Hippocampal formation (tissue), 2 donors: ENCODE measurements at regions not wholly inside any gene's neighbourhood (a gene's known extent, or its start where the extent isn't known, plus 50 kb on each side); places are given as distances from the start of the nearest gene placed in this dataset.
"Not testable (repeated sequence)": the region's sequence is repeated elsewhere in the genome, so short reads cannot be mapped to it uniquely, and the experiment has no call there.

Experiments used
- DNase-seq, 2 donors: peaks; one replicate each; lab custom pipeline; 2025; lab: John Stamatoyannopoulos, UW

DNA sequence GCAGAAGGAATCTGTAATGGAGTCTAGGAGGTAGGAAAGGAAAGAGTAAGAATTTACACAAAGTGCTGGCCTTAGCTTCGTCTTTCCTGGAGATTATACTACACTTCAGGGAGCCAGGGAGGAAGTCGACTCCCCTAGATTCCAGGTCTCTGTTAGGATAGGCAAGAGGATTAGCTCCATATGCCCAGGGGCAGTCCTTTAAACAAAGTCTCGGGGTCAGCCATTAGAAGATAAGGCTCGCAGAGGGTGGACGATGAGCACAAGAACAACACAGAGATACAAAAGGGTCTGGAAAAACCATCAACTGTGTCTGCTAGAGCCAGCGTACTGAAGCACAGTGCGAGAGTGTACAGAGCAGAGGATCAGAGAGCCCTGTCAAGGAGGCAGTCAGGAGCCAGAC is 344.7 kb upstream of the TNC start:
- DNase-seq: no peak

DNA sequence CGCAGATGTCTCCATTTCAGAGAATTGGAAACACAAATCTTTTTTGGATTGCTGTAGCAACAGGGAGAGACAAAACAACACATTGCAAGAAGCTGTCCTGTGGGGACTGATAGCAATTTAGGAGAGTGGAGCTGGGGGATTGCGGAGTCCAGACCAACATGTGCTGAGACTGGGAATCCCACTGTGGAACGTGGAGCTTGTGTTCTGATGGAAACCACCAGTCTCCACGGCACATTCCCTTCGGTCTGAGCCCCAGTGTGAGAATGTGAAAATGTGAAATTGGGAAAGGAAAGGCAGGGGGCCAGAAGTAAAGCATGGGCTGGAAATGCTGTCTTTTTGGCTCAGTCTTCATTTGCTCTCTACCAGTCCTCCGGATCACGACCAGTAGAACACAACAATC is 348.8 kb upstream of the TNC start:
- DNase-seq: no peak

DNA sequence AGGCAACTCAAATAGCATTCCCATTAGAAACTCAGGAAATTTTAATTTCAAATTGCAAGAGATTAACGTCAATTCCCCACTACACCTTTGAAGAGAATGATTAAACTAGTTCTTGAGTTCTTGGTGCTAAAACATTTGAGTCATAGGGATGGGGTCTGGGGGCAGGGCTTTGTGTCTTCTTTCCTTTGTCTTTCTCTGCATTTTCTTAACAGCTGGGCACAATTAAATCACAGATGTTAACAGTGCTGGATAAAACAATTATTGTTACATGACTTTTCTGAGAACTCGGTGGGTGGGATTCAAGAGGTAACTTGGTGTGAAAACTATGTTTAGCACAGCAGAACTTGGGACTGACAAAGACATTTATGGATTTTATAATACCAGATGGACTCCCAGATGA is 351.9 kb upstream of the TNC start:
- no peak for DNase-seq

DNA sequence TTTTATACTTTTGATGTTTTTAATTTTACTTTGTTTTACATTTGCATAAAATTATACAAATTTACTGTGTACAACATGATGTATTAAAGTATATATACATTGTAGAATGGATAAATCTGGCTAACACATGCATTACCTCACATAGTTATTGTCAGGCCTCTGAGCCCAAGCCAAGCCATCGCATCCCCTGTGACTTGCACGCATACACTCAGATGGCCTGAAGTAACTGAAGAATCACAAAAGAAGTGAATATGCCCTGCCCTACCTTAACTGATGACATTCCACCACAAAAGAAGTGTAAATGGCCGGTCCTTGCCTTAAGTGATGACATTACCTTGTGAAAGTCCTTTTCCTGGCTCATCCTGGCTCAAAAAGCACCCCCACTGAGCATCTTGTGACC is 355.1 kb upstream of the TNC start:
- DNase-seq: not testable (repeated sequence)

DNA sequence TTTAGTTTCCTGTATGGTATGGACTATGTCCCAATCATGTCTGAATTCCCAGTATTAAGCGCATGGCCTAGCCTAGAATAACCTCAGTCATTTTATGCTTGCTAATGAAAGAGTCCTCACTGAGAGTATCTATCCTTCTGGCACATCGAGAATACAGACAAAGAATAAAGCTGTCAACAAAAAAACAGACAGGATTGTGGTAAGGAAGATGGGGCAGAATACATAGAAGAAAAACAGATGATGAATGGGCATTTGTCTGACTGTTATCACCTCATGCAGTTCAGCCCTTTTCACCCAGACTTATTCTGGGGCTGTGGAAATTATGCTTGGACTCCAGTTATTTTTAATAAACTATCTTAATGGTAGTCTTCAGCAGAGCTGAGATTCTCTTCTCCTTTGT is 363.8 kb upstream of the TNC start:
- no peak for DNase-seq

DNA sequence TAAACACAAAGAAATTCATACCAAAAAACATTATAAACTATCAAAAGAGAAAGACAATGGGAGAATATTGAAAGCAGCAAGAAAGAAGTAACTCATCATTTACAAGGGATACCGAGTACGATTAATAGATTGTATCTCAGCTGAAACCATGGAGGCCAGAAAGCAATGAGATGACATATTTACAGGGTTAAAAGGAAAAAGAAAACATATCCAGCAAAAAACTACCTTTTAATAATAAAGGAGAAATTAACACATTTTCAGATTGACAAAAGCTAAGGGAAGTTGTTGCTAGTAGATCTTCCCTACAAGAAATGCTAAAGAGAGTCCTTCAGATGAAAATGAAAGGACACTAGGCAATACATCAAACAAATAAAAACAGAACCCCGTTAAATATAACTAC is 364.8 kb upstream of the TNC start:
- DNase-seq: no peak

DNA sequence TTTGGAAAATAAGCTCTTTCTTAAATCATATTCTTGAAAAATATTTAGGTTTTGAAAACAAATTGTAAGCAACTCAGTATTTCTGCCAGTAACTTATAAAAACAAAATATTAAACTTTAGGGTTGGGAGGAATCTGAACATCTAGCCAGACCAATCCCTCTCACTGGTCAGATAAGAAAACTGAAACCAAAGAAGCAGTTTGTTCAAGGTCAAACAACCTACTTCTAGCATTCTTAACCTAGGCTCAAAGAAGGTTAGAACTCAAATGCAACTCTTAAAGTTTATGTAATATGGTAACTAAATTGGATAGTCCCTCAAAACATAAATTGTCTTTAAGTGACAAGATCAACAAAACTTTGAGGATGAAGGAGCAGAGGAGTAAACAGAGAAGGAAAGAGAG is 374.9 kb upstream of the TNC start:
- no peak for DNase-seq

DNA sequence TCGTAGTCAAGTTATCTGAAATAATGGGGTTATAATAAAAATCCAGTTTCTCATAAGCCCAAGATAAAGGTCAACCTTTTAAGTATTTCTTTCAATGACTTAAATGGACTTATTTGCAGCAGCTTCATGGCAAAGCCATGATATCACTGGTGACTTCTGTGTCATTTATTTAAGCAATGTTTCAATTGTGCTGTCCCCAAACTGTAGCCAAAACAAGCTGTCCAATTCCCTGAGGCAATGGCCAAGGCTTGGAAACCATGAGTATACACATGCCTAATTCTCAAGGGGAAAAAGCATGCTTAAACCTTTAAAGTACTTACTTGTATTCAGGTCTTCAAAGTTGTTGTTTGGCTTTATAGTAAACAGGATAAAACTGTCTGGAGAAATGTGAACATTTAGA is 376.4 kb upstream of the TNC start:
- DNase-seq: no peak

DNA sequence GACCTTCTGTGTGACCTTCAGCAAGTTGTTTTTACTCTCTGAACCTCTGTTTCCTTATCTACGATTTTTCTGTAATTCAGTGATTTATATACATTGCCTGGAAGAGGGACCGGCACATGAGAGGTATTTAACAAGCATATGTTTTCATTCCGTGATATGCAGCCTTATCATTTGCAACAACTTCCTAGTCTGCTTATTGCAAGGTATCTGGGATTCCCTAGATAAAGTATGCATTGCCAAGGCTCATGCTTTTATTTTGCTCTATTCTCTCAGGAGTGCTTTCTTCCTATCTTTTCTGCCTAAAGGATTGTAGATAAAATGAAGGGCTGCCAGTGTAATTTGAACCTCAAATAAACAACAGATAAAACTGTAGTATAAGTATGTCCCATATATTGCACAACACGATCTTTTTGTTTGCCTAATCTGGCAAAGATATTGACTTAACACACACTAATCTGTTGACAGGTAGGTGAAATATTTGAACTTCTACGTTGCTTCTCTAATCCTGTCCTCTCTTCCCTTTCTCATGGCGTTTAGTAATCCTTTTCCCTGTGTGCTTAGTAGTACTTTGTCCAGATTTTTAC is 377.2 kb upstream of the TNC start:
- DNase-seq: no peak

DNA sequence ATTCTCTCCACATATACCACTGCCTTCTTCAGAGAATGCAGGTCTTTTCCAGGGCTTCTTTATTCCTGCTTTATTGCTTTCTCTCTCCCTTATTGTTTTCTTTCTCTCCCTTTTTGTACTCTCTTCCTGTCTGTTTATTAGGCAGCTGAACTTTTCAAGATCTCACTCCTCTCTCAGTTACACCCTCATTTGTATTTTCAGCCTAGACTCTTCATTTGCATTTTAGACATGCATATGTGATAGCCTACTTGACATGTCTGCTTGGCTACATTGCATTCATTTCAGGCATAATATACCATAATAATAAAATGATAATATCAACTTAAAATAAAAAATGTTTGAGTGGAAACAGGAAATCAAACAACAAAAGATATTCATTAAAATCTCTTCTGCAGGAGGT is 377.9 kb upstream of the TNC start:
- no peak for DNase-seq

DNA sequence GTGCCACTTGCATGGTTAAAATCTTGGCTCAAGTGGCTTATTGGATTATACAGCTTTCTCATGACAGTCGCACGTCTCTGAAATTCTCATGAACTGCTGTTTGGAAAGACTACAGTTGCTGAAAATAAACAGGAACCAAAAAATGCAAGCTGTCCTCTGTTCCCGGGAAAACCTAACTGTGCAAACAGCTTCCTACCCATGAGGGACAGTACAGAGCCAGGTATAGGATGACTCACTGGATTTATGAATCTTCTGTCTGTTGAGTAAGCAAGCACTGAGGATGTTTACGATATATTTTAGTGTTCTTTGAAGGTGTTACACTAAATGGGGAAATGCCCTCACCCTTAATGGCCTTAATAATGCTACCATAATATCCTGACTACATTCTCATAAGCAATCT is 380.3 kb upstream of the TNC start:
- DNase-seq: no peak

DNA sequence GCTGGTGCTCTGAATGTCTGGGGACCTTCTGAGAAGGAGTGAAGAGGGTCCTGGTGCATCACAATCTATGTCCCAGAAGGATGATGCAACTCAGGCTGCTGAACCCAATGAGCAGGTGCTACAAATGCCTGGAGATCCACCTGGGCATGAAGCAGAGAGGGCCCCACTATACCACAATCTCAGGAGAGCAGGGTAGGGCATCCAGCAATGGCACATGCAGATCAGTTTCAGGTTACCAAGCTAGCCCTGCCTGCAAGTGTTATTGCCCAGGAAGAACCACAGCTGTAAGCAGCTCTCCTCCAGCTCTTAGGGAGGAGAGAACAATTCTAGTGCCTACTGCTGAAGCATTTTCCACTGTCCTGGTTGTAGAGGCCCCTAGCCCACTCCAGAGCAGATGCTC is 389.2 kb upstream of the TNC start:
- no peak for DNase-seq

DNA sequence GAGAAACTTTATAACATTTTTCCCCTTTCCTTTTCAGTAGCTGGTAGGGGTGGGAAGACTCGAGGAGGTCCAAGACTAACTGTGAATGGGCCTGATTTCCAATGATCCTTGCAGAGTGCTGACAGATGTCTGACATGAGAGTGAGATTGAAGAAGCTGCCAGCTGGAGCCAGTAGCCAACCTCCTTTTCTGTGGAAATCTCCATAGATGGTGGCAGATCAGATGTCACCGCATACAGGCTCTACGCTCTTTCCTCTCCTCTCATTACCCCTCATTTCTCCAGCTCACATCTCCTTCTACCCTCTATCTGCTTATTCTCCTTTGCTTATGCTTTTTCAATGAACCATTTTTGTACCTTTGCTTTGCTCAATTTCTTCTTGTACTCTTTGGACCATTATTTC is 395.2 kb upstream of the TNC start:
- DNase-seq: no peak

DNA sequence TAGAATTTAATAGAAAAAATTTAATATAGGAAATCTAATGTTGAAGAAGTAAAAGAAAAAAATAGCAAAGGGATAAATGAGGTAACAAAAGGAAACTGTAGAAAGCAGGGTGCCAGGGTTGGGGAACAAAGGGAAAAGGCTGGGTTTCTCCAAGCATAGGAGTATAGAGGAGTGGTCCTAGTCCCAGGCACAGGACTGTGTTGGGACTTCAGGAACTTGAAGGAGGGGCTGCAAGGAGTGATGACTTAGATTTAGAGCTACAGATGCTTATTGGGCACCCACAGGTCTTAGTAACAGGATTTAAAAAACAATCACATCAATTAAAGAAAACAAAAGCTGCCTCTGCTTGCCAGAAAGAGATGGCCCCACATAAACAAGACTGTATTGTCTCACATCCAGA is 396.5 kb upstream of the TNC start:
- DNase-seq: no peak

DNA sequence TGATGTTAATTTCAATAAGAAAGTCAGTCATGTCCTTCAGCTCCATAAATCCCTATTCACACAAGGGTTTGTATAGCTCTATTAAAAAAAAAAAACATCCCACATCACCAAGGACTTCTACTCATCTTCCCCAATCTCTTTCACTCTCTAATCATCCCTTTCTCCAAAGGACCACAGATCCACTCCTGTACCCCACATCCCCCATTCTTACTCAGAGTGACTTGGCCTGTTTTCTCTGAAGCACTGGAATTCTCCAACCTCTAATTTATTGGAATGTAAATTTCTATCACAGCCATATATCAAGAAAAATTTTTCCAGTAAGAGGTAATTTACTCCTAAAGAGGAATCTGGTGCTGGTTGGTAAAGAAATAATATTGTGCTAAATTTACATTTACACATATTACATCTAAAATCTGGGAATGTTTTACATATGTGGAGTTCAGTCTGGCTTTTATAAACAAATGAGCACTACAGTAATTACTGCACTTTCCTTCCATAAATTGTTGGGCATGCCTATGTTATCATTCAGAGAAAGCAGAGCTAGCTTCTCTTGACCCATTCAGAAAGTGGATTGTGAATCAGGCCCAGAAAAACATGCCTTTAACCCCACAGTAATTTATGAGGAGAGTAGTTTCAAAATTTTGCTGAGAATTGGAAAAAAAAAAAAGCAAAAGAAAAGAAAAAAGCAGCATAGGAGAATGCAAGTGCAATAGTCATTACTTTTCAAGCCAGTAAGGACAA is 399.5 kb upstream of the TNC start:
- DNase-seq: no peak

DNA sequence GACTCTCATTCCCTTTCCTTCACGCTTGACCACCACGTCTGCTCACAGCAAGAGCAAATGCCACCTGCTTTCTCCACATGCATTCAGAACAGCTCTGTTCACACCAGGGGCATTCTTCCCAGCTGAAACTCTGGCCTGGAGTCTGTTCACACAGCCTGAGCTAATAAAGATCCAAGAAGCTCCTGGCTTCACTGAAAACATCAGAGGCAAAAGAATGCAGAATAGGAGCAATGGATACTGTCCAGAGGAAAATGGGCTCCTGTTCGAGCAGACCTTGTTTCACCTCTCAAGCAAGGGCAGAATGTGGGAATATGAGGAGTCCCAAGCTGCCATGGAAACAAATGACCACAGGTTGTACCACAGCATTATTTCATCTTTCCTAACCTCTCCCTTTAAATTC is 402.7 kb upstream of the TNC start:
- DNase-seq: peak; percentile 6 to 15

DNA sequence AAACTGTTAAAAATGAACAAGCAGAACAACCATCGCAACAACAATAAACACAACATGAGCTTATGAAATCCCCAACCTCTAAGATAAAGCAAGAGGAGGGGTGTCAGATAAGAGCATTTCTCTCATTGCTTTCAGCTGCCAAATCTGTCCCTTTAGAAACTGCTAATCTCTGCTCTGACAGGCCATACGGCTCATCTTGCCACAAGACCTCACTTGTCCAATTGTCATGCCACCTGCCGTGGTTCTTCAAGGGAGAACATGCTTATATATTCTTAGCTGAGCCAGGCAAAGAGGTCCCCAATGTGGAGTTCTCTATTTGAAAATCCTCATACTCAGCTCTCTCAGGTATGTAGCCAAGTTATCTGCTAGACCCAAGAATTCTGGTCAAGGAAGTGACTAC is 405.0 kb upstream of the TNC start:
- DNase-seq: no peak

DNA sequence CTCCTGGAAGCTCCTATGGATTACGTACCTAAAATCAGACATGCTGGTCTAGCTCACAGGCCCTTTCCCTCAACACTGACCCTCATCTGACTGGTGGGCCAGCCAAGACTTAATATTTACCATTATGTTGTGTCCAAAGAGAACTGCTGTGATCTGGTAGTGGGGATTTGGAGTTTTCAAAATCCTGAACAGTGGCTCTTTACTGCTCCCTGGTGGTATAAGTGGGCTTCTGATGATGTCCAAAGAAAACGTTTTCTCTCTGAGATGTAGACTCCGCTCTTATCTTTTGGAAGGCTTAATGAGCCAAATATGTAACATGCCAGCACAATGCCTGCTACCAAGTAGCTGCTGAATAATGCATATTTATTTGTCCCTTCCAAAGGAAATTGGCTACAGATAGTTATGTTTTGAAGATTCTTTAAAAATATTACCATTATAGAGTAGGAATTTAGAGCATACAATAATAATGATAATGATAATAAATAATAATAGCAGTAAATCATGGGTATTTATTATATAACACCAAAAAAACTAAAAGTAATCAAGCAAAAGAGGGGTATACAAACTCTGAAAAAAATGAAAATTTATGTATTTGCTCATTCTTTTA is 406.6 kb upstream of the TNC start:
- DNase-seq: peak; percentile 10 to 49

DNA sequence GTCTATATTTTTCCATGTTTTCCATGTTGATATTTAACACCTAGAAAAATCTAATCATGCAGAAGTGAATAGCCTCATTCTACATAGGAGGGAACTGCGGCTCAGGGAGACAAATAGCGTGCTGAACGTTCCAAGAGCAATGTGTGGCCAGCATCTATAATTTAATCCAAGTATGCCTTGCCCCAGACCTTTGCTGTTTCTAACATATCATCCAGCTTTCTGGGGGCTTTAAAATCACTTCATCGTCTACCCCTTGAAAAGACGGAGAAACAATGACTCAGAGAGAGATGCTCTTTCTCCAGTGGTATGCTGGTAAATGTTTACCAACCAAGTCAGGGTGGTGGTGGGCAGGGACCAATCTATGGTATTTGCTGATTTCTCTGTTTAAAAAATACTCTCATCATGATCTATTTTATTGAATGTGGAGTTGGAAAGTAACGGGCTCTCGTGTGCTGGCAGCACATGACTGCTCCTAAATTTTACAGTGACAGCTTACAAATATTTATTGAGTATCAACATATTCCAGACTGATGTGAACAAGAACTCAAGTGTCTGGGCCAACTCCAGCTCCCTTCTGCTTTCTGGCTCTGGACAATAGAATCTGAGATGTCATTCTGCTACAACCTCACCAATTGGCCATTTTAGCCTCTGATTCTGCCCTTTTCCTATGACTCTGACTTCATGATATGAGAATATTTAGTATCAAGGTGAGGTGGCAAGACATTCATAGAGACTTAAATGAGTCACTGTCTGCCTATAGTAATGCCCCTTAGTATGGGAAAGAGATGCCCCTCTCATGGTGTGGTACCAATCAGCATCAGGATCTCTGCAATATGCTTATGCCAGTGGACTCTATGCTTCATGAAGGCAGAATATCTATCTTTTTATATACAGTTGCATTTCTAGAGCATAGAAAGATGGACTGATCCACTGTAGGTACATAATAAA is 407.4 kb upstream of the TNC start:
- DNase-seq: no peak

DNA sequence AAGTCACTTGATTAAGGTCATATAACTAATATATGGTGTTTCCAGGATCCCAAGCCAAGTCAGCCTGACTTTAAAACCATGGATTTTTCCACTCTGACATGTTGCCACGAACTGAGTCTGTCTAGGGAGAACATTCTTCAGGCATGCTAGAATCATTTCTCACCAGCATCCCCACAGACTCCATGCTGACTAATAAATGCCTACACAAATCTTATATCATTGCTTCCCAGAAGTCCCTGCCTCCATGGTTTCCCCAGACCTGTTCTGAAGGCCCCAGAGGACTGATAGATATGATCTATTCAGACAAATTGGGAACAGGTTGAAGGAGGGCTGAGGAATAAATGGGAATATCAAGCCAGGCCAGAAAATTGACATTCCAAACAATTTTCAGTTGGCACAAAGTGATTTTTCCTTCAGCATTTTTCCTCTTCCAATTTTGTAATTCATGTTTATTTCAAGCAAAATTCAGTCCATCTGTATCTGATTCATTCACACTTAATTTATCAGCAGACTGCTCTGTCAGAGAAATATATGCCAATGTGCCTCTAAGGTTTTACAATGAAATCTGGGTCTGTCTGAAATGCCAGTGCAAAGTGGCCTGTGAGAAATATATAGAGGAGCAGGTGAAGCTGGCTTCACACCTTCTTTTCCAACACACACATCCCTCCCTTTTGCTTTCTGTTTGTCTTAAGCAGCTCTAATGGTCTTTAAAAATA is 413.6 kb upstream of the TNC start:
- no peak for DNase-seq

DNA sequence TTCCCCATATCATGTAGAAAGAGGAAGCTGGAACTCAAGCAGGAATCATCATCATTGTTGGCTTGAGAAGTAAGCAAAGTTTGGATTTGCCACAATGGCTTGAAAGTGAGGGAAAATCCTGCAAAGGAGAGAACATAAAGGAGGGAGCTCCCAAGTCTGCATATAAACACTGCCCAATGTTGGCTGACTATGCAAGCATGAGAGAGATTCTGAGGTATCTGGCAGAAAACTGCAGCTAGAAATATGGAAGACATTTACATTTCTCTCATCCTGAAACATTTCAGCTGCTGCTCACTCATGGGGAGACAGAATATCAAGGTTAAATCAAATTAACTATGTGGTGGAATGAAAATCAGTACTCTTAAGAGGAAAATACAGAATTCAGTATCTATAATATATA is 415.6 kb upstream of the TNC start:
- DNase-seq: no peak

DNA sequence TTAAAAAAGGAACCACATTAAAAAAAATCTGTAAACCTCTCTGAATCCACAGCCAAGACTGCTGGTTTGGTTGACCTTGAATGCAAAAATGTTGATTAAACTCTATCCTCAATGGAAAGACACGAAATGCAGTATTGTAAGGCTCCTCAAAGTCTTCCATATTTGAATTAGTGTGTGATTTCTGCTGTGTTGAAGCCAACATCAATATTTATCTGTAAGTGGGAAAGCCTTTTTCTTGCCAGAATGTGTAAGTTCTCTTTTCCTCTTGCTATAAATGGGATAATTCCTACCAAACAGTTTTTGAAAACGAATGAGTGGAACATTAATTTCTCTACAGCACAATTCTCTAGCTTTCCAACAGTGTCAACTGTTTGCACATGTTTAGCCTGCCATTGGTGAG is 422.1 kb upstream of the TNC start:
- no peak for DNase-seq
